ENCODE measurements at regions not wholly inside any gene's neighbourhood (a gene's known extent, or its start where the extent isn't known, plus 50 kb on each side); places are given as distances from the start of the nearest gene placed in this dataset.

DNA sequence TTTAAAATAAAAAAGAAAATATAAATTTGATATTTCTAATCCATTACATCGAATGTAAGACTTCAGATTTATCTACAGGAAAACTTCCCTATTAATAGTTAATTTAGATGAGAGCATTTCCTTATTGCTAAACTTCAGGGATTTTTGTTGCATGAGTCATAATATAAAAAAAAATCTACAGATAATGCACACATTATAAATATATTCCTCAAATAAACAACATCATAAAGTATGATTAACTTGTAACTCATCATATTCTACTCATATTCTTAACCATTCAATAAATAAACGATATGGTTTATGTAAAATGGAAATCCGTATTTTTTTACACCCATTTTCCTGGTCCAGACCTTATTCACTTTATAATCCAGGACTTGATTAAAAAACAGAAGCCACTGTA, 477.0 kb downstream of the EPHA3 start:
- no peak for DNase-seq (ENCODE audit: extremely low read depth, low read depth)
- H3K4me3 ChIP-seq (replicated peaks; ENCODE audit: low read depth, low read length), result no peak overlapping the region

DNA sequence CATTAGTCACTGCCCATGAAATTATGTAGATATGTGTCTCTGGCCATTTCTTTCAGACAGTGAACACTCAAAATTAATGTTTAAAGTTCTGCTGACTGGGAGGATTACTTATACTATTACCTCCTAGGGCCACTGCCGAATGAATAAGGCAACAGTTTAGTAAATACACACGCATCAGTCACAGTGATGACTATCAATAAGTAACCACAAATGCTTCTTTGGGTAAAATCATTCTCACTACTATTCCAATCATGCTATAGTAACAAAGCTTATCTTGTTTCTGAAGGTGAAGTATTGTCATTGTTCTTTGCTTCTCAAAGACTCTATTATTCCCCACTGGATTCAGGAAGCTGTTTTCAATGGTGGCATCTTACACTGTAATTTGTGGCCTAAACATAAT, 478.8 kb downstream of the EPHA3 start:
- no peak for DNase-seq (ENCODE audit: extremely low read depth, low read depth)
- H3K4me3 ChIP-seq (replicated peaks; ENCODE audit: low read depth, low read length), result no peak overlapping the region
- TF ChIP-seq CTCF (IDR thresholded peaks at IDR 0.05; ENCODE audit: low read depth, low read length, missing control alignments), result no peak

More for the DNA sequence above, 477.0 kb downstream of the EPHA3 start:
- no peak for TF ChIP-seq CTCF (IDR thresholded peaks at IDR 0.05; ENCODE audit: low read depth, low read length, missing control alignments)

GRCh38 chr3:89586676-89587075, 479.3 kb downstream of the EPHA3 start:
- DNase-seq (ENCODE audit: extremely low read depth, low read depth), result no peak
- no peak overlapping the region for H3K4me3 ChIP-seq (replicated peaks; ENCODE audit: low read depth, low read length)
- no peak for TF ChIP-seq CTCF (IDR thresholded peaks at IDR 0.05; ENCODE audit: low read depth, low read length, missing control alignments)

GRCh38 chr3:89606151-89606550, 498.7 kb downstream of the EPHA3 start:
- no peak for TF ChIP-seq CTCF (IDR thresholded peaks at IDR 0.05; ENCODE audit: low read depth, low read length, missing control alignments)
- no peak overlapping the region for H3K4me3 ChIP-seq (replicated peaks; ENCODE audit: low read depth, low read length)
- no peak for DNase-seq (ENCODE audit: extremely low read depth, low read depth)

GRCh38 chr3:89612027-89612426, 504.6 kb downstream of the EPHA3 start:
- no peak overlapping the region for H3K4me3 ChIP-seq (replicated peaks; ENCODE audit: low read depth, low read length)
- no peak for TF ChIP-seq CTCF (IDR thresholded peaks at IDR 0.05; ENCODE audit: low read depth, low read length, missing control alignments)
- DNase-seq (ENCODE audit: extremely low read depth, low read depth), result no peak

DNA sequence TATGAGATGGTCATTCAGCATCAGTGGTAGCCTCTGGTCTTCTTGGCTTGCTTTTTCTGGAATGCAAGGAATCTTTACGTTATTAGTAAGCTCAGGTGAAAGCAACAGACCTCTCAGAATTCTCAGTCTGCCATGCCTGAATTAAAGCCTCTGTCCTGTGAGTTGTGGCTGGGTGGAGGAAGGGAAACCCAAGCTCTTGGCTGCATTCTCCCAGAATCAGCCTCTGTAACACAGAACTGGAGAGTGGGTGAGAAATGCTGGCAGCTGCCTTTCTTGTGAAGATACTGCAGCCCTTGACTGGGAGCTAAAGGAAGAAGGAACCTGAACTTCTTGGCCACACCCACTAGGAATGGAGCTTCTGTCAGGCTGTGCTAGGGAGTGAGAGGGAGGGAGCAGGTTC, 505.8 kb downstream of the EPHA3 start:
- no peak for DNase-seq (ENCODE audit: extremely low read depth, low read depth)
- TF ChIP-seq CTCF (IDR thresholded peaks at IDR 0.05; ENCODE audit: low read depth, low read length, missing control alignments), result no peak
- H3K4me3 ChIP-seq (replicated peaks; ENCODE audit: low read depth, low read length), result no peak overlapping the region

- TF ChIP-seq CTCF (IDR thresholded peaks at IDR 0.05; ENCODE audit: low read depth, low read length, missing control alignments), result no peak
- DNase-seq (ENCODE audit: extremely low read depth, low read depth), result peak; percentile 30
Observed at GRCh38 chr3:89617706-89618105, 510.3 kb downstream of the EPHA3 start.

More at GRCh38 chr3:89617706-89618105, 510.3 kb downstream of the EPHA3 start:
- no peak overlapping the region for H3K4me3 ChIP-seq (replicated peaks; ENCODE audit: low read depth, low read length)
